Gastrocnemius medialis (tissue), 4 donors: ENCODE measurements at regions not wholly inside any gene's neighbourhood (a gene's known extent, or its start where the extent isn't known, plus 50 kb on each side); places are given as distances from the start of the nearest gene placed in this dataset.

Experiments used
- ATAC-seq, 2 donors: fragments of 150-250 bp; one replicate each; pipeline ENCODE4 v1.9.1; 2016
- DNase-seq, 2 donors: peaks; one replicate each; pipeline ENCODE4 v3.0.0-alpha.2; 2019
- H3K27ac ChIP-seq, 4 donors: fragments of 200-600 bp; sonication (generic); 1 replicate in 1 of 4; 2 replicates in 3 of 4; pipeline ENCODE4 v1.5.1; 2016 to 2018; ENCODE audit warnings: mild to moderate bottlenecking in 2 of 4, moderate library complexity in 1 of 4
- H3K27me3 ChIP-seq, 3 donors: fragments of 200-600 bp; sonication (generic) in 2 of 3; 1 replicate in 1 of 3; 2 replicates in 2 of 3; pipeline versions ENCODE4 v1.5.1 to v1.6.0; 2016 to 2019; ENCODE audit warnings: mild to moderate bottlenecking in 1 of 3, moderate library complexity in 1 of 3
- H3K36me3 ChIP-seq, 2 donors: fragments of 200-600 bp; sonication (generic) in 1 of 2; one replicate each; pipeline ENCODE4 v1.5.1; 2017 to 2018
- H3K4me1 ChIP-seq, 2 donors: fragments of 200-600 bp; sonication (generic) in 1 of 2; one replicate each; pipeline ENCODE4 v1.5.1; 2016 to 2017; ENCODE audit warnings: mild to moderate bottlenecking in 2 of 2
- H3K4me3 ChIP-seq, 4 donors: fragments of 200-600 bp; sonication (generic) in 3 of 4; 1 replicate in 1 of 4; 2 replicates in 3 of 4; pipeline ENCODE4 v1.5.1; 2016 to 2019; ENCODE audit warnings: mild to moderate bottlenecking in 2 of 4
- H3K9me3 ChIP-seq, 3 donors: fragments of 200-600 bp; sonication (generic) in 2 of 3; 1 replicate in 1 of 3; 2 replicates in 2 of 3; pipeline ENCODE4 v1.5.1; 2016 to 2019
- CTCF ChIP-seq, 5 experiments: fragments of 450-650 bp in 3 of 5; fragments of 200-600 bp in 2 of 5; sonication (generic) in 2 of 5; IDR thresholded peaks in 4 of 5; conservative IDR thresholded peaks in 1 of 5; 1 replicate in 4 of 5; 2 replicates in 1 of 5; pipeline ENCODE4 v1.5.1; 2016 to 2019; ENCODE audit warnings: antibody characterized with exemption in 5 of 5, mild to moderate bottlenecking in 3 of 5, moderate library complexity in 3 of 5
- POLR2A ChIP-seq, 2 donors: fragments of 450-650 bp; IDR thresholded peaks; one replicate each; pipeline ENCODE4 v1.6.1; 2017; ENCODE audit warnings: antibody characterized with exemption in 2 of 2, mild to moderate bottlenecking in 2 of 2, moderate library complexity in 2 of 2
- in situ Hi-C, 4 donors: fragments of 200-750 bp; cut with MboI; loops; one replicate each; pipeline versions ENCODE4 v1.15.0 to v1.8.0; 2017; ENCODE audit warnings: low sequenced_read_pairs in 4 of 4
- intact Hi-C: fragments of 100-400 bp; cut with DNase I; formaldehyde crosslinking; loops from one replicate; pipeline ENCODE4 v1.15.1; 2023; ENCODE audit warnings: low total_unique reads

DNA sequence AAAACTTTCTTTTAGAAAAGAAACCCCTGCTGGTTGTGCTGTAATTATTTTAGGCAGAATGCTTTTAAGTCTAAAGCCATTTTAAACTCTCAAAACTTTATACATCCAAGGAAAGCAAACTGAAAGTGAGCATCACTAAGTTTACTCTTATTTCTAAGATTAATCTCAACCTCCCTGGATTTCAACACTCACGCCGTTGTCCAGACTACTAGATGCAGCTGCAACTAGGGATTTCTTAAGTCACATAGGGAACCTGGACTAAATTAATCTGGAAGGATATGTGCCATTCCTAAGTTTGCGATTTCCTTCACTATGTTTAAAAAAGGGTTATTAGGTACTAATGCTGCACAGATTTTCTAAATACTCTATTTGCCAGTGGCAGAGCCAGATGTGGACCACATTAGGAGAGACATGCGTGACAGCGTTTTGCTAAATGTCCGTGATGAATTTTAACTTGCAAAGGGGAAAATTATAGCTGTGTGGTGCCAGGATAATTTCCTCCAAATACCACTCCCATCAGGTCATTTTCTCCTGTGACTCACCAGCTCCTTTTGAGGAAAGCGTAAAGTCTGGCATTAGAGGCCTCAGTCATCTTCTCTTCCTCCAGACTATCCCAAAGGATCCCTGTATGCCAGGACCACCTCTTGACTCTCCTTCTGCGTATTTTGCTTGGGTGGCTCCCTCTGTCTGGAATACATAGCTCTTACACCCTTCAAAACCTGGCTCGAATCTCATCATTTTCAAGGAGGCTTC, 143.7 kb downstream of the ATL2 start:
- no peak for TF ChIP-seq CTCF (IDR thresholded peaks at IDR 0.05 in 4 of 5, conservative IDR thresholded peaks at IDR 0.05 in 1 of 5)
- no peak for TF ChIP-seq POLR2A (IDR thresholded peaks at IDR 0.05)
- in situ Hi-C loops = no loop called here

DNA sequence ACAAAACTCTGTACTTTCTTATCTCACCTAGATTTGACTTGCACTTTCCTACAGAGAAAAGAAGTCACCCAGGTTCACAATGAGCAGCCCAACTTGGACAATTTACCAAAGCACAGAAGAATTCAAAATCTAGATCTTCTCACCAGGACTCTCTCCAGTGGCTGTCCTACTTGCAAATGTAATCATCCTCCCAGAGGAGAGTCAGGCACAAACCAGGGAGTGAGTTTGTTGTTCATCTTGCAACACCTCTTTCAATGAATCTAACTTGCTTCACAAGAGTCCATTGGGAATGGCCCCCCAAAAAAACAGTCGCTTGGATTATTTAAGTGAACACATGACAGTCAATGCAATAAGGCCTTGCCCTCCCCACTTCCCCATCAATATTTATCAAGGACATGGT, 144.6 kb downstream of the ATL2 start:
- H3K9me3 ChIP-seq = no peaks in the 10 kb centered on the region
- in situ Hi-C loops = no loop called here
- H3K36me3 ChIP-seq = no peaks in the 10 kb centered on the region
- no peak overlapping the region for H3K4me3 ChIP-seq
- ATAC-seq (peak in 1 of 2 donors; percentile 46), DNase-seq (no peak)
- H3K27ac ChIP-seq = peak overlapping the region in 1 of 4 donors; percentile 18
- no peaks in the 10 kb centered on the region for H3K27me3 ChIP-seq
- H3K4me1 ChIP-seq = no peaks in the 10 kb centered on the region
- intact Hi-C loops = no loop called here
- no peak for TF ChIP-seq POLR2A (IDR thresholded peaks at IDR 0.05)
- no peak for TF ChIP-seq CTCF (IDR thresholded peaks at IDR 0.05 in 4 of 5, conservative IDR thresholded peaks at IDR 0.05 in 1 of 5)

More for the DNA sequence above, 143.7 kb downstream of the ATL2 start:
- no peaks in the 10 kb centered on the region for H3K4me1 ChIP-seq
- DNase-seq = peak in 1 of 2 donors; percentile 25
- ATAC-seq = peak; percentile 68 to 73
- H3K36me3 ChIP-seq = no peaks in the 10 kb centered on the region
- no peaks in the 10 kb centered on the region for H3K9me3 ChIP-seq
- H3K4me3 ChIP-seq = no peak overlapping the region
- H3K27ac ChIP-seq = peak overlapping the region in 2 of 4 donors; percentile 18 to 21
- intact Hi-C loops = no loop called here
- H3K27me3 ChIP-seq = no peaks in the 10 kb centered on the region

- no peak overlapping the region for H3K4me3 ChIP-seq
- no peaks in the 10 kb centered on the region for H3K27me3 ChIP-seq
- in situ Hi-C loops (no loop called here), intact Hi-C loops (no loop called here)
- H3K36me3 ChIP-seq = no peaks in the 10 kb centered on the region
- no peak overlapping the region for H3K27ac ChIP-seq
- H3K4me1 ChIP-seq = no peaks in the 10 kb centered on the region
- no peak for TF ChIP-seq POLR2A (IDR thresholded peaks at IDR 0.05)
- no peak for TF ChIP-seq CTCF (IDR thresholded peaks at IDR 0.05 in 4 of 5, conservative IDR thresholded peaks at IDR 0.05 in 1 of 5)
- no peaks in the 10 kb centered on the region for H3K9me3 ChIP-seq
- ATAC-seq (no peak), DNase-seq (no peak)
These were observed 146.3 kb downstream of the ATL2 start for GRCh38 chr2:38230756-38231155.

DNA sequence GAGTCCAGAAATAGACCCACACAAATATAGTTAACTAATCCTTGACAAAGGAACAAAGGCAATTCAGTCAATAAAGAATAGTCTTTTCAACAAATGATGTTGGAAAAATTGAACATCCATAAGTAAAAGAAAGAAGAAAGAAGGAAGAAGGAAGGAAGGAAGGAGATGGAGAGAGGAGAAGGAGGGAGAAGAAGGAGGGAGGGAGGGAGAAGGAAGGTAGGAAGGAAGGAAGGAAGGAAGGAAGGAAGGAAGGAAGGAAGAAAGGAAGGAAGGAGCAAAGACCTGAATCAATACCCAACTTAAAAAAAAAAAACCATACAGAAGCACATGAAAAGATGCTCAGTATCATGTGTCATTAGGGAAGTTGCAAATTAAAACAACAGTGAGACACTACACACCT, 148.3 kb downstream of the ATL2 start:
- in situ Hi-C loops (no loop called here), intact Hi-C loops (no loop called here)
- H3K27me3 ChIP-seq = no peaks in the 10 kb centered on the region
- H3K27ac ChIP-seq = no peak overlapping the region
- ATAC-seq (no peak), DNase-seq (no peak)
- H3K9me3 ChIP-seq = no peaks in the 10 kb centered on the region
- H3K4me3 ChIP-seq = no peak overlapping the region
- no peaks in the 10 kb centered on the region for H3K36me3 ChIP-seq
- H3K4me1 ChIP-seq = no peaks in the 10 kb centered on the region
- no peak for TF ChIP-seq CTCF (IDR thresholded peaks at IDR 0.05 in 4 of 5, conservative IDR thresholded peaks at IDR 0.05 in 1 of 5)
- TF ChIP-seq POLR2A (IDR thresholded peaks at IDR 0.05) = no peak
